ENCODE measurements at regions not wholly inside any gene's neighbourhood (a gene's known extent, or its start where the extent isn't known, plus 50 kb on each side); places are given as distances from the start of the nearest gene placed in this dataset.

DNA sequence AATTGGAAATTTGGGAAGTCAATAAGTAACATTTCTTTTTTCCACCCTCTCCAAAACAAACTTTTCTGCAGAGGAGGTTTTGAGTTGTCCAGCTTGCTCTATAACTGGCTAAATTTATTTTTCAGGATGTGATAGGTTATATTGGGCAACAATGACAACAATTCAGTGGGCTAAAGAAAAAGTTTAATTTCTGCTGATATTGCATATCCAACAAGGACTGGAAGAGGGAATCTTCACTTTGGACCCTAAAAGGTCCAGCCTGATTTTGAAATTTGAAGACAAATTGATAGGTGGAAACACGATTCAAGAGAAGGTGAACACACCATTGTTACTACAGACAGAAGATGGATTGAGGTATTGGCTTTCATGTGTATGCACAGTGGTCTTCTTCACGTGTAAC is 393.1 kb downstream of the BRINP1 start:
- FAIRE-seq (no peak), DNase-seq (ENCODE audit: low read depth, low spot score) (no peak)
- no peak overlapping the region for H2AFZ ChIP-seq (ENCODE audit: control insufficient read depth, low read length)
- dilution Hi-C loops (cut with MboI; ENCODE audit: extremely low pct_ligation_motif_present, low sequenced_read_pairs): no loop called here
- no peaks in the 10 kb centered on the region for H3K79me2 ChIP-seq (ENCODE audit: control insufficient read depth, insufficient read depth, low read length)
- H3K9me1 ChIP-seq (ENCODE audit: control insufficient read depth, extremely low read depth, insufficient read depth, low read length): no peaks in the 10 kb centered on the region
- H3K9ac ChIP-seq (ENCODE audit: control insufficient read depth, extremely low read depth, insufficient read depth, low read length): no peak overlapping the region
- H3K9me3 ChIP-seq (ENCODE audit: control insufficient read depth, low read depth, low read length): no peaks in the 10 kb centered on the region
- no peak overlapping the region for H3K4me2 ChIP-seq (ENCODE audit: control insufficient read depth, extremely low read depth, insufficient read depth, low read depth, low read length)
- no peak overlapping the region for H3K27ac ChIP-seq (ENCODE audit: control insufficient read depth, insufficient read depth, low read length)
- no peaks in the 10 kb centered on the region for H3K27me3 ChIP-seq (ENCODE audit: control insufficient read depth, extremely low read depth, insufficient read depth, low read length)
- TF ChIP-seq, protein P1, sequence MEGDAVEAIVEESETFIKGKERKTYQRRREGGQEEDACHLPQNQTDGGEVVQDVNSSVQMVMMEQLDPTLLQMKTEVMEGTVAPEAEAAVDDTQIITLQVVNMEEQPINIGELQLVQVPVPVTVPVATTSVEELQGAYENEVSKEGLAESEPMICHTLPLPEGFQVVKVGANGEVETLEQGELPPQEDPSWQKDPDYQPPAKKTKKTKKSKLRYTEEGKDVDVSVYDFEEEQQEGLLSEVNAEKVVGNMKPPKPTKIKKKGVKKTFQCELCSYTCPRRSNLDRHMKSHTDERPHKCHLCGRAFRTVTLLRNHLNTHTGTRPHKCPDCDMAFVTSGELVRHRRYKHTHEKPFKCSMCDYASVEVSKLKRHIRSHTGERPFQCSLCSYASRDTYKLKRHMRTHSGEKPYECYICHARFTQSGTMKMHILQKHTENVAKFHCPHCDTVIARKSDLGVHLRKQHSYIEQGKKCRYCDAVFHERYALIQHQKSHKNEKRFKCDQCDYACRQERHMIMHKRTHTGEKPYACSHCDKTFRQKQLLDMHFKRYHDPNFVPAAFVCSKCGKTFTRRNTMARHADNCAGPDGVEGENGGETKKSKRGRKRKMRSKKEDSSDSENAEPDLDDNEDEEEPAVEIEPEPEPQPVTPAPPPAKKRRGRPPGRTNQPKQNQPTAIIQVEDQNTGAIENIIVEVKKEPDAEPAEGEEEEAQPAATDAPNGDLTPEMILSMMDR (optimal IDR thresholded peaks at IDR 0.05 in 1 of 3, IDR thresholded peaks at IDR 0.05 in 1 of 3, conservative IDR thresholded peaks at IDR 0.05 in 1 of 3; ENCODE audit: extremely low read depth in 1 of 3, insufficient read depth in 2 of 3, low read length in 3 of 3): no peak
- TF ChIP-seq EZH2 (IDR thresholded peaks at IDR 0.05; ENCODE audit: low read length): no peak
- H3K4me1 ChIP-seq (ENCODE audit: control insufficient read depth, extremely low read depth, insufficient read depth, low read length): no peaks in the 10 kb centered on the region
- H3K36me3 ChIP-seq (ENCODE audit: control insufficient read depth in 2 of 2, extremely low read depth in 1 of 2, insufficient read depth in 2 of 2, low read length in 2 of 2): no peaks in the 10 kb centered on the region
- no peak overlapping the region for H3K4me3 ChIP-seq (ENCODE audit: control insufficient read depth in 2 of 3, extremely low read depth in 1 of 3, insufficient read depth in 2 of 3, low read depth in 1 of 3, low read length in 3 of 3)
- H4K20me1 ChIP-seq (ENCODE audit: control insufficient read depth, extremely low read depth, insufficient read depth, low read length): no peaks in the 10 kb centered on the region

DNA sequence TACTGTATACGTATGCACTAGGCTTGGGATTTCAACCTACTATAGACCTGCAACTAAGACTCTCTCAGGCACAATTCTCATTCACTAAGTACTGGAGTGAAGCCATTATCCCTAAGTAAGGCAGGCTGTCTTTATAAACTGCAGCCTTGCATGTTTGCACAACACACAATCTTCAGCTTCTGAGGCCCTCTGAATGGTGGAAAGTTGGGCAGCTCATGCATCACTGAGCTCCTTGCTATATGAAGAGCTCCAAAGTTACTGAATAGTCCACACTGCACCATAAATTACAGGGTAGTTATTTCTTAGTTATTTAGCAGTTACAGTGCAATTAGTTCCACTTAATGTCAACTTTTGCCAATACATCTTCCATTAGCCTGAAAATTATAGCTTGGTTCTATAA is 384.6 kb downstream of the BRINP1 start:
- no peak overlapping the region for H3K4me3 ChIP-seq (ENCODE audit: control insufficient read depth in 2 of 3, extremely low read depth in 1 of 3, insufficient read depth in 2 of 3, low read depth in 1 of 3, low read length in 3 of 3)
- TF ChIP-seq EZH2 (IDR thresholded peaks at IDR 0.05; ENCODE audit: low read length): no peak
- TF ChIP-seq, protein P1 (optimal IDR thresholded peaks at IDR 0.05 in 1 of 3, IDR thresholded peaks at IDR 0.05 in 1 of 3, conservative IDR thresholded peaks at IDR 0.05 in 1 of 3; ENCODE audit: extremely low read depth in 1 of 3, insufficient read depth in 2 of 3, low read length in 3 of 3): no peak
- no peak for DNase-seq (ENCODE audit: low read depth, low spot score)
- H3K27me3 ChIP-seq (ENCODE audit: control insufficient read depth, extremely low read depth, insufficient read depth, low read length): no peaks in the 10 kb centered on the region
- no peaks in the 10 kb centered on the region for H3K79me2 ChIP-seq (ENCODE audit: control insufficient read depth, insufficient read depth, low read length)
- FAIRE-seq: no peak
- H3K9me1 ChIP-seq (ENCODE audit: control insufficient read depth, extremely low read depth, insufficient read depth, low read length): no peaks in the 10 kb centered on the region
- H3K4me1 ChIP-seq (ENCODE audit: control insufficient read depth, extremely low read depth, insufficient read depth, low read length): no peaks in the 10 kb centered on the region
- no peaks in the 10 kb centered on the region for H3K36me3 ChIP-seq (ENCODE audit: control insufficient read depth in 2 of 2, extremely low read depth in 1 of 2, insufficient read depth in 2 of 2, low read length in 2 of 2)
- no peak overlapping the region for H3K9ac ChIP-seq (ENCODE audit: control insufficient read depth, extremely low read depth, insufficient read depth, low read length)
- dilution Hi-C loops (cut with MboI; ENCODE audit: extremely low pct_ligation_motif_present, low sequenced_read_pairs): no loop called here
- no peaks in the 10 kb centered on the region for H4K20me1 ChIP-seq (ENCODE audit: control insufficient read depth, extremely low read depth, insufficient read depth, low read length)
- H3K4me2 ChIP-seq (ENCODE audit: control insufficient read depth, extremely low read depth, insufficient read depth, low read depth, low read length): no peak overlapping the region
- H2AFZ ChIP-seq (ENCODE audit: control insufficient read depth, low read length): no peak overlapping the region
- no peak overlapping the region for H3K27ac ChIP-seq (ENCODE audit: control insufficient read depth, insufficient read depth, low read length)
- H3K9me3 ChIP-seq (ENCODE audit: control insufficient read depth, low read depth, low read length): no peaks in the 10 kb centered on the region
